HG02943 (cell line): ENCODE measurements at regions not wholly inside any gene's neighbourhood (a gene's known extent, or its start where the extent isn't known, plus 50 kb on each side); places are given as distances from the start of the nearest gene placed in this dataset.

Experiments
- ATAC-seq: cut with Tn5 transposase; IDR thresholded peaks from one replicate; pipeline ENCODE4 v1.9.1; 2021; ENCODE audit warnings: mild to moderate bottlenecking, low read depth, moderate library complexity; ENCODE audit not compliant: unreplicated experiment

DNA sequence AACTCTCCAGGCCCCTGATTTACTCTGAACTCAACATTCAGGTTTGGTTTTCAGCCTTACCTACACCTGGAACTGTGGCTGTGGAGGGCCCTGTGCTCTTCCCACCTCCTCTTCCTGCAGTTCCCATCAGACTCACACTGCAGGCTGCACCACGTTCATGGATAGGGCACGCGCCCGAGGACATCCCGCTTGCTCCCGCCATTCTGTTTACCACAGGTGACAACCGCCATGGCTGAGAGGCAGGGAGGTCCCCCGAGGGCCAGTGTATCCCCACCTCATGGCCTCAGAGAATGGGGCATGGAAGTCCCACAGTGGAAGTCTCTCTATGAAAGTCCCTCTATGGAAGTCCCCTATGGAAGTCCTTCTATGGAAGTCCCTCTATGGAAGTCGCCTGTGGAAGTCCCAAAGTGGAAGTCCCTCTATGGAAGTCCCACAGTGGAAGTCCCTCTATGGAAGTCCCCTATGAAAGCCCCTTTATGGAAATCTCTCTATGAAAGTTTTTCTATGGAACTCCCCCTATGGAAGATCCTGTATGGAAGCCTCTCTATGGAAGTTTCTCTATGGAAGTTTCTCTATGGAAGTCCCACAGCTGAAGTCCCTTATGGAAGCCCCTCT is 358.4 kb upstream of the SALL3 start:
- no peak for ATAC-seq

DNA sequence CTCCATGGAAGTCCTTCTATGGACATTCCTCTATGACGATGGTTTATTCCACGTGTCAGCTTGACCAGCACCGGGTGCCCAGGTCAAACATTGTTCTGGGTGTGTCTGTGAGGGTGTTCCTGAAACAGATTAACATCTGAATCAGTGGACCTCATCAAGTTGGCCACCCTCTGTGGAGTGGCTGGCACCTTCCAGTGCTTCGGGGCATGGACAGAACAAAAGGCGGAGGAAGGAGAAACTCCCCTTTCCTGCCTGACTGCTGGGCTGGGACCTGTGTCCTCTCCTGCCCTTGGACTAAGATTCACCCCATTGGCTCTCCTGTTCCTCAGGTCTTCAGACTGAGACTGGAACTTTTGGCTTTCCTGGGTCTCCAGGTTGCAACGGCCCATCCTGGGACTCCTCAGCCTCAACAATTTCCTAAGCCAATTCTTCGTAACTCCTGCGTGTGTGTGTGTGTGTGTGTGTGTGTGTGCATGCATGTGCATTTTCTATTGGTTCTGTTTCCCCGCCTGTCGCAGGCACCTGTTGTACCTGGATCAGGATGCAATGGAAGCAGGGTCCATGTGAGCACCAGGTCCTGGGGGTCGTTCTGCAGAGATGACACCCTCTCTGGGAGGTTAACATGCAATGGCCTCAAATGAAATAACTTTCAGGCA is 357.2 kb upstream of the SALL3 start:
- ATAC-seq, result no peak

DNA sequence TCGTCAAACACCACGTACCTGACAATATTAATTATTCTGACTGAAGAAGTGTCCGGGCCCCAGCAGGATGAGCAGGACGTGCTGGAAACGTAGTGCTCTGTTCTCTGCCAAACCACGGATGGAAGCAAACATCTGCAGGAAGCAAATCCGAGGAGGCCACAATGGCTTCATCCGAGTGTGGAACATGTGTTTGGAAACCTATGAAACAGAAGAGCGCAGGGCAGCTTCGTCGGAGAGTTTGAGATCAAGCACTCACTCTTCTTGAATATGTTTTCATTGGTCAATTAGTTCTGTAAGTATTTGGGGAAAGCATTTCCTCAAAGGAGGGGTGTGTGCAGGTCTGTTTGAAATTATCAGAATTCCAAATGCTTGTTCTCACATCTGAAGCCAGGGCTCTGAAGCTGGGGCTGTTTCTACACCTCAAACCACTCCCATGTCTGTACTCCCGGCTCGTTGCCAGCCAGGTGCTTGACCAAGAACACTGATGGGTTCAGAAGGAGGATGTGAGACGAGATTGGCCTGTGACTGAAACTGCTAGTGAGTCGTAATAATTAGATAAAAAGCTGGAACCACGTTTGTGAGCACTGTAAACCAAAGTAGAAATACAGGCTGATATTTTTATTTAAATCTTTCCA is 356.6 kb upstream of the SALL3 start:
- no peak for ATAC-seq

DNA sequence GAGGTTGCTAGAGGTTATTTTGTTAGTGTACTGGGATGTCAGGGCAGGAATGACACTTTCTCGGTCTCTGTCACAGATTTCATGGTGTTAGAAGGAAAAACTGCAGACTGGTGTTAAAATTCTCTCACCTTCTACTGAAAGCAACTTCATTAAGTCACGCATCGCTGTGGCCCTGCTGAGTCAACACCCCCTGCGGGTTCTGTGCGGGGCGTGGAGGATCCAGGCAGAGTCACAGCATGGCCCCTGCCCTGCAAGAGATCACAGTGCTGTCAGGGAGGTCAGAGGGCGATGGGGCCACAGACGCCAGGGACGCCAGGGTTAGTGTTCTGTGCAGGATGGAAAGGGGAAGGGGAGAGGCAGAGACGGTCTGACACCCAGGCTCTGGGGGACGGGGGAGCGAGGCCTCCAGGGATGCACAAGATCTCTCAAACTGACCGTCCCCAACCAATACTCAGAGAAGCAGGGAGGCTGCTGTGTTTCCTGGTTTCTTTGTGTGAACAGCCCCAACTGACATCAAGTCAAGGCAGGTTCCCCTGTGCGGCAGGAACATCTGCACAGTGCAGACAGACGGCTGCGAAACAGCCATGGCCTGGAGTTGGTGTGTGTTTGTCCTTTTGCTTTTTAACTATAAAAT is 354.9 kb upstream of the SALL3 start:
- ATAC-seq, result no peak

DNA sequence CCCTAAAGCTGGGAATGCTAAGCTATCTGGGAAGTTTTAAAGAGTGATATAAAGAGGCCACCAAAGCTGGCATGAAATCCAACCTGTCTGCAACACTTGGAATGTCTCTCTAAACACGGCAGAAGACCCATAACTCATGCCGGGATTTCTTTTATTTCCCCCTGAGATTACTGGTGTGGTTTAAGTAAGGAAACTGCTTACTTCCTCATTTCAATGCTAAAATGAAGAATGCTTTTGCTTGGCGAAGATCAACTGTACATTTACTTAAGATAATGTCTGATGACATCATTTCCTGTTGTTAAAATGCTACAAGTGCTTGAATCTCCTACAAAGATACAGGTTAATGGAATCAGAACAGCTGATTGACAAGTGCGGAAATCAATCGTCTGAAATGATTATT is 353.8 kb upstream of the SALL3 start:
- no peak for ATAC-seq

DNA sequence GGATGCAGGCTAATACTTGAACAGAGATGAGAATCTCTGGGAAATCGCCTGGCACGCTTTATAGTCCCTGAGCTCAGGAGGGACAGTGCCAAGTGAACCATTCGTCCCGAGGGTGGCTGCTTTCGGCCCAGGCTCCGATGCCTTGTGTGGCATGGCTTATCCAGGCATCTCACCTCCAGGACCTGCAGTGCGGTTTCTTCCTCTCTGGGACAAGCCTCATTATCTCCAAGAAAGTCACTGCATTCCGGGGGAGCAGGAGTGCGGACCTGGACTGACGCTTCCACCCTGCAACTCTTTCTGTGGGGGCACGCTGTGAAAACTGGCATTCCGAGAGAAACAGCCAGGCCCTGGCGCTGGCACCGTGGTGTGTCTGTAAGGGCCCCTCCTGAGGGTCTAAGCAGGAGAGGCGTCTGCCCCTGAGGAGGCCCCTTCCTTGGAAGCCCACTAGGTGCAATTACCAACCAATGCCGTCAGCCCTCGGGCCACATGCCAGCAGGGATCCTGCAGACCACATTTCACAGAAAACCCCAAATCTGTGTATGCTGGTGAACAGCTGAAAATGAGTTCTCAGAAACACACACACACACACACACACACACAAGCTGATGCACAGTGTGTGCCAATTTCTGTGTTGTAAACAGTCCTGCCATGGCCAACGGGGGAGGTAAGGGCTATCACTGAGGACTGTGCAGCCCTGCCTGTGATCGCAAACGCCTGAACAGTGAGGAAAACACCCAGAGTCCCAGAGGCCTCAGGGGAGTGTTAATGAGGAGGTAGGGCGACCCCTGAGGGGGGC is 351.9 kb upstream of the SALL3 start:
- ATAC-seq, result no peak

DNA sequence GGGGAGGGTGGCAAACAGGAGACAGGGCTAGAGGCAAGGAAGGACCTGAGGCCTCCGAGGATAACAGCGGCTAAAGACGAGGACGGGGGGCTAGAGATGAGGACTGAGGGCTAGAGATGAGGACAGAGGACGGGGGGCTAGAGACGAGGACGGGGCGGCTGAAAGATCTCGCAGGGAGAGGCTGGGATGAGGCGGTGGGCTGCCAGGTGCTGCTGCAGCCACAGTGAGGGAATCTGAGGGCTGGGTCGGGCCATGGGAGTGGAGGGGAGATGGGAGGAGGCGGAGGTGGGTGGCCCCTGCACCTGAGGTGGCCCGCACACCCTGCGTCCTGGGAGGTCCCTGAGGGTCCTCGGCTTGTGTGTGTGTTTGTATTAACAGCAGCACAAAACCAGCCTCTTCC is 350.2 kb upstream of the SALL3 start:
- ATAC-seq, result no peak

DNA sequence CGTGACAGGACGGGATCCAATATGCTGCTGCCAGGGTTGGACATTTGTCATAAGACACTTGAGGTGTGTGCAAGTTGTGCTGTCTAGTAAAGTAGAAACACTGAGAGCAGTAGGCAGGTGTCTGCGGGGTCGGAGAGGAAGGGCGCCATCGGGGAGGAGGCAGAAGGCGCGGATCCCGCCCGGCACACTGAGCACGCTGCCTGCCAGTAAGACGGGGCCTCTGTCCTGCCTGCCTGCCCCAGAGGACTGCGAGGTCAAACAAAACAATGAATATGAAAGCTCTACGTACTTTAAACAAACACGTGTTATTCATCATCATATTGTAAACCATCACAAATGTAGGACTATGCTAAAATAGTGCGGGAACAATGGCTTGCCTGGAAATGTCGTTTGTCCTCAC is 349.3 kb upstream of the SALL3 start:
- ATAC-seq, result no peak

DNA sequence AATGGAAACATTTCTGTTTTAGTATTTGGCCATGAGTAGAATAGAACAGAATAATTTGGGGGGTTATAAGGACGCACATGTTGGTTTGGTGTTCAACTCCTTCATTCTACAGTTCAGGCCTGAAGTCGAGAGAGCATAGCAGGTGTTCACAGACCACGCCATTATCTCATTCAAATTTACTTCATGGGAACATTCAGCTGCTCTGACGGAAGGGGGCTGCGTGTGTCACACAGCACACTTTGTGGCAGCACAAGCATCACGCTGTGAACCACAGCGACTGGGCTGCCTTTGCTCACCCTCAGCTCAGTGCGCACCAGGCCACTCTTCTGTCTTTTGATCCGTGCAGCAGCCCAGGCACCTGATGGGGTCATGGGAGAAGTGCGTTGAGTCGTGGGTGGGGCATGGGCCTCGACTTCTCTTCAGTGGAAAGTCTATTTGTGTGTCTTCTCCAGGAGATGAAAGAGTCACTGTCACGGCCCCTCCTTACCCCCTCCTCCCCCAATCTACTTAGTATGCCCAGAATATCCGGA is 348.6 kb upstream of the SALL3 start:
- no peak for ATAC-seq

DNA sequence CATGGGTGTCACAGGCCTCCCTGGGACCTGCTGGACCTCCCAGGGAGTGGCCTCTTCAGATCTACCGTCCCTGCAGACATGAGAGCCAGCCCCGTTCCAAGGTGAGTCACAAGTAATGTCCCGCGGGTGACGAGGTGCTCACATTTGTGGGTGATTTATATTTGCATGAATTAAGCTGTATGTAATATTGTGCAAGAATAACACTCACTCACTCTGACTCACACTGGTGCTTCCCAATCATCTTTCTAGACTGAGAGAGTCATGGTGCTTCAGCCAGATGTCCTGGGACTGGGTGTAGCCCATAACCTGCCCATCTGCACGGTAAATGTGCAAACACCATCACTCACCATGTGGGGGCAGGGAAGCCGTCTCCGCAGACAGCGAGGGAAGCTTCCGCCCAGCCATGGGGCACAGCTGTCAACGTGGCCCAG is 347.5 kb upstream of the SALL3 start:
- ATAC-seq, result no peak

DNA sequence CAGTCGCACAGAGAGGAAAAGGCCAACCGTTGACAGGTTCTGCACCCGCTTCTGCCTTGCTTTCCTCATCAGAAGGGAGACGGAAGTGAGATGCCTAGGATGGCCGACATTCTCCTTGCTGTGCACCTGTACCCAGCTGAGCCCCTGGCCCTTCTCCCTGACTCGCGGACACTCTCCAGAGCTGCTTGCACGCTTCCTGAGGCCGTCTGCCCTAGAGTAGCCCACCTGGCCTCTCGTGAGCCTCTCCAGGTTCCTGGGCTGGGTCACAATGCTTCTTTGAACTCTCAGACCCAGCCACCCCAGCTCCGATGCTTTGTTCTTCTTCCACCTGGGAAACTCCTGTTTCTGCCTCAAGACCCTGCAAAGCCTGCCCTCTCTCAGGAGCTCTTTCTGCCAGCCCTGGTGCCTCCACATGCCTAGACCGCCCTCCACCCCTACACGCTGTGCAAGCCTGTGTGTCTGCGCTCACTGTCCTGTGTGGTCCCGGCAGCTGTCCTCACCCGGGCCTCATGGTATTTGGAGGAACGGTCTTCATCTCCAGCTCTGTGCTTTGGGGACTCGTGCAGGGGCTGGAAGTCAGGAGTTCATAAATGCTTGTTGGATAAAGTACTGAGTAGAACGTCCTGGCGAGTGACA is 345.4 kb upstream of the SALL3 start:
- no peak for ATAC-seq

DNA sequence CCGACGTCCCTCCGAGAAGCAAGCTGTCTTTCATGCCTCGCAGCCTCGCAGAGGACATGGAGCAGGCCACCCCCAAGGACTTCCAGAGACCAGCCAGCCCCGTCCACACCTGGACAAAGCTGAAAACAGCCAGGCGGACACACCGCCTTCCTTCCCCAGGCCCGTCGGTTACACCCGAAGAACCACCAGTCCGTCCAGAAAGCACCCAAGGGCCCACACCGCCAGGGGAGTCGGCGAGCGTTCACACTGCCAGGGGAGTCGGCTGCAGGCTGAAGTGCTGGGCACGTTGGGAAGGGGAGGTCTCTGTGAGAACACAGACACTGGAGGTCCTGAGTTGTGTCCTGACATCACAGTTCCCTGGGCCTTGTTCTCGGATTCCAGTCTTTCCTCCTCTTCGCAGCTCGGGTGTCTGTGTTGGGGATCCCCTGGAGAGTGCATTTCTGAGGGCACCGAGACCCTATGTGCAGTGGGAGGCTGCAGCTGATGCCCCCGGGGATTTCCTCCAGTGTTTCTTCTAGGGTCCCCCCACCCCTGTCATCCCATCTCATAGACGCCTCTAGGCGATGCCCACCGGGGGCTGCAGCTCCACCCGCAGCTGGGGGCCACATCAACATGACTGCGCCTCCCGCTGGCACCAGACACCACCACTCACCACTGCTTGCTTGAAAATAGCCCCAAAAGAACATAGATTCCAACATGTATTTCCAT is 344.4 kb upstream of the SALL3 start:
- no peak for ATAC-seq

DNA sequence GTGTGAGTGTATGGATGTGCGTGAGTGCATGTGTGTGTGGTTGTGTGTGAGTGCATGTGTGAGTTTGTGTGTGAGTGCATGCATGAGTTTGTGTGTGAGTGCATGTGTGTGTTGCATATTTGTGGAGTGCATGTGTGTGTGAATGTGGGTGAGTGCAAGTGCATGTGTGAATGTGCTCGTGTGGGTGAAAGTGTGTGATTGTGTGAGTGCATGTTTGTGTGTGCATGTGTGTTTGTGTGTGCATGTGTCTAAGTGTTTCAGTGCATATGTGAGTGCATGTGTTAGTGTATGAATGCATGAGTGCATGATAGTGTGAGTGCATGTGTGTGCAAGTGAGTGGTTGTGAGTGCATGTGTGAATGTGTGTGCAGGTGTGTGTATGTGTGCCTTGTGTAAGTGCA is 343.4 kb upstream of the SALL3 start:
- ATAC-seq, result no peak

DNA sequence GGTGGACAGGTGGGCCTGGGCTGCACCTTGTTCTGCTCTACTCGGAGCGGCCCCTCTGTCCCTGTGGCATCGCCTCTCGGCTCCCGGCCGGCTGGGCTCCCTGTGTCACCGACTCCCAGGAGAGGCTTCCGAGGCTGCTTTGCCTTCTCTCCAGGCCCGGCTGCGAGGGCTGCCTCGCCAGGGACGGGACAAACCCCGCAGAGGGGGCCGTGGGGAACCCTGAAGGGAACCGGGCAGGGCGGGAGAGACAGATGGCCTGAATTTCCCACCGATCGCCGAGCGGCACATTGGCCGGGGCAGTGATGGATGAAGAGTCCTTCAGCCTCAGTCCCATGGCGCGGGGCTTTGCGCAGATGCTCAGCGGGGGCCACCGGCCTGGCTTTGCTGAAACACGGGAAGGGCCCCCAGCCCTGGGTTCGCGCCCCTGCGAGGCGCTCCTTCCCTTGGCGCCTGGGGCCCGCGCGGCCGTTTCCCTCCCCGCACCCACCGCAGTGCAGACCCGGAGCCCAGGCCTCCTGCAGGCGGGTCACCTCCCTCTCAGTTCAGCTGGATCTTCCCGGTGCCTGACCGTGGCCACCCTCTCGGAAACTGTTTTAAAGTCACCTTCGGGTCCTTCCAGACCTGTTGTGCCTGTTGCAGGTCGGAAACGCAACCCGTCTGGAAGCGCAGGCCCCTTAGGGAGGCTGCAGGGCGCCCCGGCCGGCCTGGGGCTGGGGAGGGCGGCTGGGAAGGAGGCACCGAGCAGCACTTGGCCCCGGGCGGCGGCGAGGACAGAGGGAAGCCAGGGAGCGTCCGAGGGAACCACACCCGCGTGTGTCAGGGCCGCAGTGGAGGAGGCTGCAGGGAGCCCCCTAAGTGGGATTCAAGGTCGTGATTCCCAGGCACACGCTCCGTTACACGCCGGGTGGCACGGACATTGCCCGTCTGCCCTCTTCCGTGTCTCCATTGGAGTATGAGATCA is 341.9 kb upstream of the SALL3 start:
- ATAC-seq, result no peak

DNA sequence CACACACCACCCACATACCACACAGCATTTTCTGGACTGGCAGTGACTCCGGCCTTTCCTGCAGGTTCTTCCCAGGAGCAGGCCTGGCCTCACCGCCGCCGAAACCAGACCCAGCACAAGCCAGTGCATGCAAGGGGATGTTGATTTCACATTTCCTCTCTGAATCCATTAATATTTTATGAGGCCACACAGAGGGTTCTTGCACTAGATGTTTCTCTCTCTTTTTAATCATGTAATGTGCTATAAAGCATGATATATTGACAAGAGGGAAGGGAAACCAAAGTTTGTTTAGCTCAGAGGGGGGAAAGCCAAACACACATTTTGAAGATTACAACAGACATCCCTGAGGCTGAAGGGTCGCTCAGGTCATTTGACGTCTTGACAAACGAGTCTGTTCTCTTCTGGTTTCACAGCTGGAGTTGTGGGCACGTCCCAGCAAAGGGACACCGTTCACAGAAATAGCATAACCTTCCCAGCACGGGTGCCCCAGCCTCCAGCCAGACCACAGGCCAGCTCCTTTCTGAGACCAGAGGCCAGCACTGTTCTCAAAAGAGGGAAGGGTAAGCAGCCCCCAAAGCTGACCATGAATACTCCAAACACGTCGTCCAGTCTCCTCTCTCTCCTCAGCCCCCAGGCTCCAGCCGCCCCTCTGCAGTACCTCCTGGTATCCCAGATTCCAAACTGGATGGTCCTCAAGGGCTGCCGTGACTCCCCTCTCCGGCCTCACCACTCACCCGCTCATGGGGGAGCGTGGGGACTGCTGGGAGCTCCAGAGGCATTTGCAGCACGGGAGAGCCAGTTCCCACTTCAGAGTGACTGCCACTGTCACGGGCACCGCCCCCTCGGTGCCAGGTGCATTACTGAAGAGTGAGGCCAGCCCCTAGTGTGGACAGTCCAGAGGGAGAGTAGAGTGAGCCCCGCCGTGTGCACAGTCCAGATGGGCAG is 340.3 kb upstream of the SALL3 start:
- no peak for ATAC-seq

DNA sequence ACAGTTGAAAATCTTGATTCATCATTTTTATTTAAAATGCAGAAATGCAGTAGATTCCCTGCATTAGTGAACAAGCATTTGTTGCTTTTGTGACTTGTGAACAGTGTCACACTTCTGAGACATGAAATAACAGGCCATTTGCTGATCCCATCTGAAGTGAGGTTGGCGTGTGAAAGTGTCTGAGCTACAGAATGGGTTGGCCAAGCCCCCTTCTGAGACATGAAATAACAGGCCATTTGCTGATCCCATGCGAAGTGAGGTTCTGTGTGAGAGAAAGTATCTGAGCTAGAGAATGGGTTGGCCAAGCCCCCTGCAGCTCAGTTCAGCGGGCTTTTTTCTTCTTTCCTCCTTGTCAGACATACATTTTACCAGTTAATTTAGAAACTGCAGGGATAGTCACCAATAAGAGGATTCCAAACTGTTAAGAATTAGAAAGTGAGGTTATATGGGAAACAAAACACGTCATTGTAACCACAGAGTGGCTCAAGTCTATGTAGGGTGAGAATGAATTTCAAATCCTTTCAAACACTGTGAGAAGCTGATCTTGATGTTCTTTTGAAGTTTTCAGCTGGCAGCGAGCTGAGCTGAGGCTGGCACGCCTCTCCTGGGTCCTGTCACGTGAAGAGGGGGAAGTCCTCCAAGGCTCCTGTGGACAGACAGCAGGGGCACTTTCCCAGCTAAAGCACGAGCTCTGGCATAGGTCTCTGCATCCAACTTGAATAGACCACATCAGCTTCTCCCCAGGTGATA is 339.2 kb upstream of the SALL3 start:
- no peak for ATAC-seq
